Upper lobe of left lung (tissue), 4 donors: ENCODE measurements at regions not wholly inside any gene's neighbourhood (a gene's known extent, or its start where the extent isn't known, plus 50 kb on each side); places are given as distances from the start of the nearest gene placed in this dataset.

Experiments
- CTCF ChIP-seq, 6 experiments: fragments of 450-650 bp in 4 of 6; fragments of 200-600 bp in 2 of 6; sonication (generic) in 2 of 6; IDR thresholded peaks; one replicate each; pipeline ENCODE4 v1.5.1; 2016 to 2019; ENCODE audit warnings: antibody characterized with exemption in 6 of 6
- EP300 ChIP-seq, 4 donors: sonication (generic); formaldehyde crosslinking; IDR thresholded peaks; one replicate each; pipeline ENCODE4 v1.5.1; 2017; ENCODE audit warnings: antibody characterized with exemption in 4 of 4, control low read depth in 2 of 4
- POLR2A ChIP-seq, 4 donors: fragments of 450-650 bp; IDR thresholded peaks; one replicate each; pipeline ENCODE4 v1.5.1; 2016 to 2017; ENCODE audit warnings: antibody characterized with exemption in 4 of 4, mild to moderate bottlenecking in 2 of 4
- POLR2AphosphoS5 ChIP-seq, 2 donors: sonication (generic); formaldehyde crosslinking; IDR thresholded peaks; one replicate each; pipeline ENCODE4 v1.5.1; 2017; ENCODE audit warnings: antibody characterized with exemption in 2 of 2

GRCh38 chr2:164190700-164191099 lies 430.6 kb downstream of the GRB14 start:
- TF ChIP-seq CTCF (IDR thresholded peaks at IDR 0.05): no peak
- TF ChIP-seq POLR2A (IDR thresholded peaks at IDR 0.05): no peak
- no peak for TF ChIP-seq POLR2AphosphoS5 (IDR thresholded peaks at IDR 0.05)
- TF ChIP-seq EP300 (IDR thresholded peaks at IDR 0.05): no peak
